Stimulated activated naive CD8-positive, alpha-beta T cell treated with anti-CD3 and anti-CD28 coated beads, Interleukin-15, amount 100 ng/mL, for 72 hours (primary cell): ENCODE measurements at regions not wholly inside any gene's neighbourhood (a gene's known extent, or its start where the extent isn't known, plus 50 kb on each side); places are given as distances from the start of the nearest gene placed in this dataset.

Experiments
- ATAC-seq: fragments of 150-1000 bp; cut with Tn5 transposase; 2 replicates; pipeline ENCODE4 v1.10.0; 2021; ENCODE audit warnings: mild to moderate bottlenecking, moderate library complexity
- DNase-seq, 2 donors: peaks; one replicate each; pipeline ENCODE4 v3.0.0; 2021 to 2022
- H3K27ac Mint-ChIP-seq, 2 donors: one replicate each; pipeline ENCODE4 v1.8.0; 2022; ENCODE audit warnings: mild to moderate bottlenecking in 2 of 2, mixed read lengths in 2 of 2, moderate library complexity in 2 of 2
- H3K27me3 Mint-ChIP-seq: one replicate; pipeline ENCODE4 v1.8.0; 2022; ENCODE audit warnings: mixed read lengths
- H3K4me1 Mint-ChIP-seq: one replicate; pipeline ENCODE4 v1.8.0; 2022; ENCODE audit warnings: mild to moderate bottlenecking, mixed read lengths
- H3K4me3 Mint-ChIP-seq, 2 donors: one replicate each; pipeline ENCODE4 v1.8.0; 2022; ENCODE audit warnings: mild to moderate bottlenecking in 2 of 2, mixed read lengths in 2 of 2, moderate library complexity in 1 of 2
- H3K9me3 Mint-ChIP-seq, 2 donors: one replicate each; pipeline ENCODE4 v1.8.0; 2022; ENCODE audit warnings: mixed read lengths in 2 of 2

- Mint-ChIP-seq H3K4me3 (no peak overlapping the region), H3K9me3 (no peaks in the 10 kb centered on the region), H3K27ac (no peak overlapping the region), H3K27me3 (no peaks in the 10 kb centered on the region), H3K4me1 (peaks cover 74% of the 10 kb centered on the region)
- ATAC-seq: peak; percentile 33
- no peak for DNase-seq
Observed at GRCh38 chr2:134170294-134170693, 83.6 kb upstream of the MGAT5 start.

- H3K27me3 Mint-ChIP-seq: no peaks in the 10 kb centered on the region
- H3K27ac Mint-ChIP-seq: no peak overlapping the region
- H3K4me1 Mint-ChIP-seq: peaks cover 71% of the 10 kb centered on the region
- no peak for ATAC-seq
- no peaks in the 10 kb centered on the region for H3K9me3 Mint-ChIP-seq
- H3K4me3 Mint-ChIP-seq: no peak overlapping the region
- no peak for DNase-seq
Observed at GRCh38 chr2:134170700-134171099, 83.2 kb upstream of the MGAT5 start.

- H3K4me3 Mint-ChIP-seq: no peak overlapping the region
- ATAC-seq (no peak), DNase-seq (no peak)
- H3K9me3 Mint-ChIP-seq: no peaks in the 10 kb centered on the region
- peaks cover 75% of the 10 kb centered on the region for H3K4me1 Mint-ChIP-seq
- H3K27ac Mint-ChIP-seq: no peak overlapping the region
- H3K27me3 Mint-ChIP-seq: no peaks in the 10 kb centered on the region
Observed at GRCh38 chr2:134173338-134174016, 80.4 kb upstream of the MGAT5 start.

- Mint-ChIP-seq H3K27ac (no peak overlapping the region), H3K9me3 (no peaks in the 10 kb centered on the region)
Observed at GRCh38 chr2:134174711-134175110, 79.2 kb upstream of the MGAT5 start.

GRCh38 chr2:134175834-134176233 is 78.0 kb upstream of the MGAT5 start:
- no peak for ATAC-seq
- Mint-ChIP-seq H3K4me1 (peaks cover 73% of the 10 kb centered on the region), H3K9me3 (no peaks in the 10 kb centered on the region), H3K4me3 (no peak overlapping the region), H3K27ac (peak overlapping the region in 1 of 2 donors; percentile 3), H3K27me3 (no peaks in the 10 kb centered on the region)
- no peak for DNase-seq

More at GRCh38 chr2:134174711-134175110, 79.2 kb upstream of the MGAT5 start:
- DNase-seq: no peak
- H3K27me3 Mint-ChIP-seq: no peaks in the 10 kb centered on the region
- ATAC-seq: no peak
- H3K4me1 Mint-ChIP-seq: peaks cover 72% of the 10 kb centered on the region
- H3K4me3 Mint-ChIP-seq: no peak overlapping the region

GRCh38 chr2:134177351-134177931 is 76.4 kb upstream of the MGAT5 start:
- ATAC-seq (no peak), DNase-seq (no peak)
- Mint-ChIP-seq H3K4me1 (peaks cover 89% of the 10 kb centered on the region), H3K27ac (peak overlapping the region in 1 of 2 donors; percentile 21), H3K9me3 (no peaks in the 10 kb centered on the region), H3K27me3 (no peaks in the 10 kb centered on the region), H3K4me3 (no peak overlapping the region)

GRCh38 chr2:134178138-134178877 is 75.6 kb upstream of the MGAT5 start:
- Mint-ChIP-seq H3K27me3 (no peaks in the 10 kb centered on the region), H3K4me1 (peaks cover 80% of the 10 kb centered on the region), H3K9me3 (no peaks in the 10 kb centered on the region), H3K4me3 (no peak overlapping the region), H3K27ac (no peak overlapping the region)
- no peak for DNase-seq
- peak; percentile 44 for ATAC-seq

- peak; percentile 82 for ATAC-seq
- DNase-seq: peak in 1 of 2 donors; percentile 35
- Mint-ChIP-seq H3K4me3 (peak overlapping the region; percentile 39 to 54), H3K4me1 (peaks cover 77% of the 10 kb centered on the region), H3K27me3 (no peaks in the 10 kb centered on the region), H3K27ac (peak overlapping the region in 1 of 2 donors; percentile 92), H3K9me3 (no peaks in the 10 kb centered on the region)
Observed at GRCh38 chr2:134181219-134181618, 72.7 kb upstream of the MGAT5 start.

GRCh38 chr2:134183679-134184078 is 70.2 kb upstream of the MGAT5 start:
- no peaks in the 10 kb centered on the region for H3K27me3 Mint-ChIP-seq
- H3K27ac Mint-ChIP-seq: no peak overlapping the region
- H3K4me3 Mint-ChIP-seq: no peak overlapping the region
- H3K9me3 Mint-ChIP-seq: no peaks in the 10 kb centered on the region
- DNase-seq: no peak
- peaks cover 56% of the 10 kb centered on the region for H3K4me1 Mint-ChIP-seq
- ATAC-seq: no peak

- Mint-ChIP-seq H3K27me3 (no peaks in the 10 kb centered on the region), H3K27ac (no peak overlapping the region), H3K4me1 (peaks cover 46% of the 10 kb centered on the region), H3K4me3 (no peak overlapping the region), H3K9me3 (no peaks in the 10 kb centered on the region)
- no peak for DNase-seq
- no peak for ATAC-seq
Observed at GRCh38 chr2:134185639-134186038, 68.2 kb upstream of the MGAT5 start.

GRCh38 chr2:134189009-134189720 is 64.7 kb upstream of the MGAT5 start:
- Mint-ChIP-seq H3K4me3 (no peak overlapping the region), H3K27me3 (no peaks in the 10 kb centered on the region), H3K4me1 (peaks cover 23% of the 10 kb centered on the region), H3K27ac (no peak overlapping the region), H3K9me3 (peaks cover 4 to 8% of the 10 kb centered on the region in 2 donors)
- peak; percentile 39 for ATAC-seq
- no peak for DNase-seq

- peaks cover 4 to 8% of the 10 kb centered on the region in 2 donors for H3K9me3 Mint-ChIP-seq
- DNase-seq (no peak), ATAC-seq (no peak)
- peaks cover 23% of the 10 kb centered on the region for H3K4me1 Mint-ChIP-seq
- no peaks in the 10 kb centered on the region for H3K27me3 Mint-ChIP-seq
- no peak overlapping the region for H3K27ac Mint-ChIP-seq
- no peak overlapping the region for H3K4me3 Mint-ChIP-seq
Observed at GRCh38 chr2:134190062-134190806, 63.6 kb upstream of the MGAT5 start.

GRCh38 chr2:134190807-134191203 is 63.1 kb upstream of the MGAT5 start:
- peaks cover 4 to 8% of the 10 kb centered on the region in 2 donors for H3K9me3 Mint-ChIP-seq
- H3K4me3 Mint-ChIP-seq: no peak overlapping the region
- peaks cover 27% of the 10 kb centered on the region for H3K4me1 Mint-ChIP-seq
- no peak for ATAC-seq
- DNase-seq: no peak
- H3K27ac Mint-ChIP-seq: no peak overlapping the region
- H3K27me3 Mint-ChIP-seq: no peaks in the 10 kb centered on the region

- DNase-seq (no peak), ATAC-seq (no peak)
- Mint-ChIP-seq H3K4me3 (no peak overlapping the region), H3K4me1 (peaks cover 36% of the 10 kb centered on the region), H3K9me3 (peaks cover 4 to 8% of the 10 kb centered on the region in 2 donors), H3K27ac (no peak overlapping the region), H3K27me3 (no peaks in the 10 kb centered on the region)
Observed at GRCh38 chr2:134191835-134192234, 62.0 kb upstream of the MGAT5 start.

GRCh38 chr2:134193006-134193405 is 60.9 kb upstream of the MGAT5 start:
- no peak for DNase-seq
- Mint-ChIP-seq H3K27ac (no peak overlapping the region), H3K9me3 (peaks cover 4 to 8% of the 10 kb centered on the region in 2 donors), H3K4me3 (no peak overlapping the region), H3K4me1 (peaks cover 47% of the 10 kb centered on the region), H3K27me3 (no peaks in the 10 kb centered on the region)
- ATAC-seq: no peak
